Fibroblast of lung (primary cell): ENCODE measurements at regions not wholly inside any gene's neighbourhood (a gene's known extent, or its start where the extent isn't known, plus 50 kb on each side); places are given as distances from the start of the nearest gene placed in this dataset.

Experiments
- EZH2 ChIP-seq: IDR thresholded peaks from 2 replicates; pipeline ENCODE4 v1.5.1; 2012; ENCODE audit warnings: low read length, control low read depth, mild to moderate bottlenecking; ENCODE audit errors: missing control alignments
- TF ChIP-seq, protein P1 (sequence below), 2 donors: IDR thresholded peaks in 1 of 2; conservative IDR thresholded peaks in 1 of 2; 1 replicate in 1 of 2; 2 replicates in 1 of 2; pipeline ENCODE4 v1.5.1; 2011 to 2012; ENCODE audit warnings: low read length in 2 of 2, control low read depth in 1 of 2, inconsistent platforms in 1 of 2, low read depth in 1 of 2, mild to moderate bottlenecking in 1 of 2

DNA sequence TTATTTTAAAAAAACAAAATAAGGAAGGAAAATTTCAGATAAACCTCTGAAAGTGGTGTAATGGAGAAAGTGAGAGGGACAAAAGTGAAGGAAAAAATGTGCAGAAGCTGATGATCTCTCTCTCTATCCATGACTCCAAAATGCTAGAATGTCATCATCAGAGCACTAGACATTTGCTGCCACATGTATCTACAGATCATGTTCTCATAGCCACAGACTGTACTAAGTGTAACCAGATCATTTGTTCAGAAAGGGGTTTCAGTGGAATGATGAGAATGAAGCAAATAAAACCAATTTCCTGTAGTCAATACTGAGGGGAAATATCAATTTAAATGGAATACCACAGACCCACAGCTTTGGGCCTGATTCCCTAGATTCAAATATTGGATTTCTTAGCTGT is 104.3 kb upstream of the CHMP2B start:
- TF ChIP-seq, protein P1, sequence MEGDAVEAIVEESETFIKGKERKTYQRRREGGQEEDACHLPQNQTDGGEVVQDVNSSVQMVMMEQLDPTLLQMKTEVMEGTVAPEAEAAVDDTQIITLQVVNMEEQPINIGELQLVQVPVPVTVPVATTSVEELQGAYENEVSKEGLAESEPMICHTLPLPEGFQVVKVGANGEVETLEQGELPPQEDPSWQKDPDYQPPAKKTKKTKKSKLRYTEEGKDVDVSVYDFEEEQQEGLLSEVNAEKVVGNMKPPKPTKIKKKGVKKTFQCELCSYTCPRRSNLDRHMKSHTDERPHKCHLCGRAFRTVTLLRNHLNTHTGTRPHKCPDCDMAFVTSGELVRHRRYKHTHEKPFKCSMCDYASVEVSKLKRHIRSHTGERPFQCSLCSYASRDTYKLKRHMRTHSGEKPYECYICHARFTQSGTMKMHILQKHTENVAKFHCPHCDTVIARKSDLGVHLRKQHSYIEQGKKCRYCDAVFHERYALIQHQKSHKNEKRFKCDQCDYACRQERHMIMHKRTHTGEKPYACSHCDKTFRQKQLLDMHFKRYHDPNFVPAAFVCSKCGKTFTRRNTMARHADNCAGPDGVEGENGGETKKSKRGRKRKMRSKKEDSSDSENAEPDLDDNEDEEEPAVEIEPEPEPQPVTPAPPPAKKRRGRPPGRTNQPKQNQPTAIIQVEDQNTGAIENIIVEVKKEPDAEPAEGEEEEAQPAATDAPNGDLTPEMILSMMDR (conservative IDR thresholded peaks at IDR 0.05 in 1 of 2, IDR thresholded peaks at IDR 0.05 in 1 of 2; ENCODE audit: low read depth in 1 of 2, low read length in 2 of 2): no peak
- TF ChIP-seq EZH2: no peak
